HG03095 (cell line): ENCODE measurements at regions not wholly inside any gene's neighbourhood (a gene's known extent, or its start where the extent isn't known, plus 50 kb on each side); places are given as distances from the start of the nearest gene placed in this dataset.

Experiments used
- ATAC-seq: cut with Tn5 transposase; IDR thresholded peaks from one replicate; pipeline ENCODE4 v1.9.1; 2021; ENCODE audit warnings: moderate library complexity; ENCODE audit not compliant: unreplicated experiment

GRCh38 chr2:14684516-14684915 lies 52.0 kb downstream of the LRATD1 start:
- ATAC-seq: no peak

GRCh38 chr2:14690926-14691325 lies 58.4 kb downstream of the LRATD1 start:
- ATAC-seq: no peak

GRCh38 chr2:14693874-14694273 lies 61.4 kb downstream of the LRATD1 start:
- no peak for ATAC-seq

GRCh38 chr2:14700753-14701152 lies 68.2 kb downstream of the LRATD1 start:
- no peak for ATAC-seq

GRCh38 chr2:14702258-14702657 lies 69.7 kb downstream of the LRATD1 start:
- ATAC-seq: no peak

- no peak for ATAC-seq
These were observed 73.7 kb downstream of the LRATD1 start for GRCh38 chr2:14706201-14706600.

GRCh38 chr2:14712111-14712510 lies 79.6 kb downstream of the LRATD1 start:
- ATAC-seq: no peak

- ATAC-seq: no peak
These were observed 80.7 kb downstream of the LRATD1 start for GRCh38 chr2:14713248-14713647.

GRCh38 chr2:14715600-14715999 lies 83.1 kb downstream of the LRATD1 start:
- no peak for ATAC-seq

GRCh38 chr2:14716319-14716718 lies 83.8 kb downstream of the LRATD1 start:
- no peak for ATAC-seq

GRCh38 chr2:14717131-14717530 lies 84.6 kb downstream of the LRATD1 start:
- ATAC-seq: no peak

GRCh38 chr2:14720319-14720718 lies 87.8 kb downstream of the LRATD1 start:
- ATAC-seq: no peak

- ATAC-seq: no peak
These were observed 88.2 kb downstream of the LRATD1 start for GRCh38 chr2:14720739-14721138.

GRCh38 chr2:14722904-14723570 lies 90.5 kb downstream of the LRATD1 start:
- no peak for ATAC-seq

GRCh38 chr2:14723684-14724083 lies 91.2 kb downstream of the LRATD1 start:
- no peak for ATAC-seq

- no peak for ATAC-seq
These were observed 103.2 kb downstream of the LRATD1 start for GRCh38 chr2:14735696-14736095.

GRCh38 chr2:14737201-14737600 lies 104.7 kb downstream of the LRATD1 start:
- no peak for ATAC-seq

GRCh38 chr2:14743861-14744260 lies 111.3 kb downstream of the LRATD1 start:
- no peak for ATAC-seq

GRCh38 chr2:14745288-14746076 lies 113.0 kb downstream of the LRATD1 start:
- ATAC-seq: no peak

- ATAC-seq: no peak
These were observed 113.6 kb downstream of the LRATD1 start for GRCh38 chr2:14746133-14746532.

- ATAC-seq: no peak
These were observed 114.9 kb downstream of the LRATD1 start for GRCh38 chr2:14747447-14747846.

- no peak for ATAC-seq
These were observed 117.4 kb downstream of the LRATD1 start for GRCh38 chr2:14749884-14750283.
